ENCODE measurements at regions not wholly inside any gene's neighbourhood (a gene's known extent, or its start where the extent isn't known, plus 50 kb on each side); places are given as distances from the start of the nearest gene placed in this dataset.

DNA sequence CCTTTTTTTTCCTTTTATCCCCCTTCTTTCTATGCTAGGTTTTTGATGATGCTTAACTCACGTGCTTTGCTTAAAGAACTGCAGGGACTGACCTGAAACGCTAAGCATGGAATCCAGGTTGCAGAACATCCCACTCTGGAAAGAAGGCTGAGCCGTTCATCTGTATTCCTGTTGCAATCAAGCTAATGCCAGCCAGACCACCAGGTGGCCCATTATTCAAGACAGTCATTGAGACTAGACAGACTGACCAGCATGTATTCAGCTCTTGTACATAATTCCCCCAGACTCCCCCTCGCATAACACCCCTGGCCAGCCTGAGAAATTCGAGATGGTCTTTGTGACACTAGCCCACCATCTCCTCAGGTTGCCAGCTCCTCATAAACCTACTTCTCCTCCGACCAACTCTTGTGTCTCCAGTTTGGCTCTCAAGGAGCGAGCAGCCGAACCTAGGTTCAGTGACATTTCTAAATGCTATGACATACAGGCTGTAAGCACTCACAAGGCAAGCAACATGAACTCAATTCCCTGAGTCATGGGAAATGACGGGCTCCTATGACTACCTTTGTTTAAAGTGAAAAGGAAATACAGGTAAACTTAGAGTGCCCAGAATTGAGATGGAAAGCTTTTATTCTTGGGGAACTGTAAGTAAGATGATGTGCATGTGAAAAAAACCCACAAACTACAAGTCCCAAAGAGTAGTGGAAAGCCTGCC, 309.3 kb upstream of the CDYL start:
- Histone ChIP-seq H3K27me3 (ENCODE audit: insufficient read depth, low read length) (no peaks in the 10 kb centered on the region), H3K4me1 (ENCODE audit: control insufficient read depth in 1 of 2, insufficient read depth in 2 of 2, low read length in 2 of 2) (peaks cover 0 to 2% of the 10 kb centered on the region in 2 experiments), H2BK12ac (ENCODE audit: low read length) (no peak overlapping the region), H3K18ac (ENCODE audit: low read length) (no peak overlapping the region), H3K79me1 (ENCODE audit: low read length) (no peaks in the 10 kb centered on the region), H3K4me3 (ENCODE audit: low read depth, low read length) (no peak overlapping the region), H3K36me3 (ENCODE audit: control insufficient read depth in 1 of 2, insufficient read depth in 2 of 2, low read length in 2 of 2) (no peaks in the 10 kb centered on the region), H2AK5ac (ENCODE audit: low read length) (no peak overlapping the region), H4K8ac (ENCODE audit: low read depth, low read length) (no peak overlapping the region), H2BK5ac (ENCODE audit: low read depth, low read length, poor library complexity) (no peak overlapping the region), H4K12ac (ENCODE audit: low read depth, low read length) (no peak overlapping the region), H3K9me3 (ENCODE audit: insufficient read depth, low read depth, low read length) (peaks cover 11% of the 10 kb centered on the region), H3K23ac (ENCODE audit: low read length) (no peak overlapping the region), H3K27ac (ENCODE audit: low read depth, low read length) (no peak overlapping the region), H2AFZ (ENCODE audit: insufficient read depth, low read length, poor library complexity) (no peak overlapping the region), H4K91ac (ENCODE audit: low read depth, low read length) (no peak overlapping the region), H3K4me2 (ENCODE audit: low read length) (no peak overlapping the region), H3K9ac (ENCODE audit: low read length) (no peak overlapping the region), H2BK120ac (ENCODE audit: insufficient read depth, low read length, poor library complexity) (no peak overlapping the region), H3K14ac (ENCODE audit: low read length) (no peak overlapping the region), H3K4ac (ENCODE audit: low read depth, low read length) (no peak overlapping the region), H3K79me2 (ENCODE audit: control insufficient read depth, insufficient read depth, low read length, poor library complexity) (no peaks in the 10 kb centered on the region)
- WGBS (ENCODE audit: extremely low coverage, insufficient coverage, insufficient read length): no CpG with 5 or more reads among the region's 9 CpGs
- DNase-seq: peak; percentile 35 to 66

DNA sequence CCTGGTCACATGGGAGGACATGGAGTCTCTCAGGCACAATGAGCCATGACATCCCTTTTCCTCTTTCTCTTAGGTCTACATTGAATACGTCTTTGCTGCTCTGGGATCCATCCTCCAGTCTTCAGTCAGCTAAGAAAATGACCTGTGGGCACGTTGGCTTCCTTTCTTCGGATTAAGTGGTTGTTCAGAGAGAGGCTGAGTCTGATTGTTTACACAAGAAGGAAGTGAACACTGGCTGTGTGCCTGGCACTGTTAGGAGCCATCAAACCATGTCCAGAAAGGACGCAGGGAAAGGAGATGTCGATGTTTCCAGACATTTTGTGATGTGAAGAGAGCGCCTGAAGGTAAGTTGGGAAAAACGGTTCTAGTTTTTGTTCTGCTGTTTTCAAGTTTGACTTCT, 309.9 kb upstream of the CDYL start:
- no peak overlapping the region for H2AFZ ChIP-seq (ENCODE audit: insufficient read depth, low read length, poor library complexity)
- no peaks in the 10 kb centered on the region for H3K79me1 ChIP-seq (ENCODE audit: low read length)
- peaks cover 0 to 2% of the 10 kb centered on the region in 2 experiments for H3K4me1 ChIP-seq (ENCODE audit: control insufficient read depth in 1 of 2, insufficient read depth in 2 of 2, low read length in 2 of 2)
- no peak overlapping the region for H4K12ac ChIP-seq (ENCODE audit: low read depth, low read length)
- no peak overlapping the region for H2BK120ac ChIP-seq (ENCODE audit: insufficient read depth, low read length, poor library complexity)
- H3K79me2 ChIP-seq (ENCODE audit: control insufficient read depth, insufficient read depth, low read length, poor library complexity): no peaks in the 10 kb centered on the region
- H3K27me3 ChIP-seq (ENCODE audit: insufficient read depth, low read length): no peaks in the 10 kb centered on the region
- H4K8ac ChIP-seq (ENCODE audit: low read depth, low read length): no peak overlapping the region
- no peak overlapping the region for H2AK5ac ChIP-seq (ENCODE audit: low read length)
- H2BK12ac ChIP-seq (ENCODE audit: low read length): no peak overlapping the region
- H3K27ac ChIP-seq (ENCODE audit: low read depth, low read length): no peak overlapping the region
- no peak overlapping the region for H3K4me2 ChIP-seq (ENCODE audit: low read length)
- peaks cover 5% of the 10 kb centered on the region for H3K9me3 ChIP-seq (ENCODE audit: insufficient read depth, low read depth, low read length)
- H3K9ac ChIP-seq (ENCODE audit: low read length): no peak overlapping the region
- DNase-seq: no peak
- H4K91ac ChIP-seq (ENCODE audit: low read depth, low read length): no peak overlapping the region
- no peaks in the 10 kb centered on the region for H3K36me3 ChIP-seq (ENCODE audit: control insufficient read depth in 1 of 2, insufficient read depth in 2 of 2, low read length in 2 of 2)
- WGBS (ENCODE audit: extremely low coverage, insufficient coverage, insufficient read length): no CpG with 5 or more reads among the region's 7 CpGs
- H3K14ac ChIP-seq (ENCODE audit: low read length): no peak overlapping the region
- H2BK5ac ChIP-seq (ENCODE audit: low read depth, low read length, poor library complexity): no peak overlapping the region
- H3K4ac ChIP-seq (ENCODE audit: low read depth, low read length): no peak overlapping the region
- no peak overlapping the region for H3K23ac ChIP-seq (ENCODE audit: low read length)
- H3K18ac ChIP-seq (ENCODE audit: low read length): no peak overlapping the region
- no peak overlapping the region for H3K4me3 ChIP-seq (ENCODE audit: low read depth, low read length)

DNA sequence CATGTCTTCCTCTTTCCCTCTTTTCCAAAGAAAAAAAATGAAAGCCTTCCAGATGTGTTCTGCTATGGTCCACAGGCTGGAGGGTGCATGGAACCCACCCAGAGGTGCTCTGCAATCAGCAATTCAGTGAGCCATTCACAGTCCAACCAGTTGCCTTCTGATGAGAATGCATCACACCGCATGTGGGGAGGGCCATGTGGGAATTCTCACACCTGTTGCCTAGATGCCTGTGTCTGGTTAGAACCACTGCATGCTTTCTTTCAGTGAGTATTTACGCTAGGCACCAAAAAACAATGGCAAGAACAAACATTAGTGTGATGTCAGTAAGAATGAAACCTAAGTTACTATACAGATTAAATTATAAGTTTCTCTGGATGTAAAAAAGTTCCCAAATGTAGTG, 311.6 kb upstream of the CDYL start:
- Histone ChIP-seq H3K23ac (ENCODE audit: low read length) (no peak overlapping the region), H3K4ac (ENCODE audit: low read depth, low read length) (no peak overlapping the region), H2AK5ac (ENCODE audit: low read length) (no peak overlapping the region), H3K27me3 (ENCODE audit: insufficient read depth, low read length) (no peaks in the 10 kb centered on the region), H3K4me3 (ENCODE audit: low read depth, low read length) (no peak overlapping the region), H3K14ac (ENCODE audit: low read length) (no peak overlapping the region), H4K91ac (ENCODE audit: low read depth, low read length) (no peak overlapping the region), H3K27ac (ENCODE audit: low read depth, low read length) (no peak overlapping the region), H3K4me1 (ENCODE audit: control insufficient read depth in 1 of 2, insufficient read depth in 2 of 2, low read length in 2 of 2) (peaks cover 5 to 7% of the 10 kb centered on the region in 2 experiments), H2BK5ac (ENCODE audit: low read depth, low read length, poor library complexity) (no peak overlapping the region), H3K9me3 (ENCODE audit: insufficient read depth, low read depth, low read length) (peaks cover 3% of the 10 kb centered on the region), H4K8ac (ENCODE audit: low read depth, low read length) (no peak overlapping the region), H3K79me1 (ENCODE audit: low read length) (peaks cover 4% of the 10 kb centered on the region), H3K9ac (ENCODE audit: low read length) (no peak overlapping the region), H2BK12ac (ENCODE audit: low read length) (no peak overlapping the region), H4K12ac (ENCODE audit: low read depth, low read length) (no peak overlapping the region), H3K18ac (ENCODE audit: low read length) (no peak overlapping the region), H3K4me2 (ENCODE audit: low read length) (no peak overlapping the region), H2AFZ (ENCODE audit: insufficient read depth, low read length, poor library complexity) (no peak overlapping the region), H3K36me3 (ENCODE audit: control insufficient read depth in 1 of 2, insufficient read depth in 2 of 2, low read length in 2 of 2) (no peaks in the 10 kb centered on the region), H2BK120ac (ENCODE audit: insufficient read depth, low read length, poor library complexity) (no peak overlapping the region), H3K79me2 (ENCODE audit: control insufficient read depth, insufficient read depth, low read length, poor library complexity) (no peaks in the 10 kb centered on the region)
- no peak for DNase-seq
- no CpG with 5 or more reads among the region's 2 CpGs for WGBS (ENCODE audit: extremely low coverage, insufficient coverage, insufficient read length)

DNA sequence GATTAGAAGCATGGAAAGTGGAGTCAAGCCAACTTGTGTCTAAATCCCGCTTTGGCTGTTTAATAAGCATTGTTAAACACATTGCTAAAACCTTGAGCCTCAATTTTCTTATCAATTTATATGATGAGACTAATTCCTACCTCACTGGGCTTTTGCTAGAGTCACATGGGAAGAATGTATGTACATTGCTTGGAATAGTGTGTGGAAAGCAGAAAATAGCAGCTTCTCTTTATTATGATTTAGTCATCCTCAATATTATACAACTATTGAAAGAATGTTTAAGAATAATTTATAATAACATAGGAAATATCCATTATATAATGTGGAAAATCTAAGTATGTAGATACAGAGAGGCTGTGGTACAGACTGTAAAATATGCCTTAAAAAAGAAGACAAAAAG, 313.0 kb upstream of the CDYL start:
- no peak overlapping the region for H2BK5ac ChIP-seq (ENCODE audit: low read depth, low read length, poor library complexity)
- no CpG with 5 or more reads among the region's 1 CpG for WGBS (ENCODE audit: extremely low coverage, insufficient coverage, insufficient read length)
- no peaks in the 10 kb centered on the region for H3K27me3 ChIP-seq (ENCODE audit: insufficient read depth, low read length)
- H3K4ac ChIP-seq (ENCODE audit: low read depth, low read length): no peak overlapping the region
- no peak overlapping the region for H4K8ac ChIP-seq (ENCODE audit: low read depth, low read length)
- H3K4me2 ChIP-seq (ENCODE audit: low read length): no peak overlapping the region
- no peak overlapping the region for H2BK12ac ChIP-seq (ENCODE audit: low read length)
- H3K9me3 ChIP-seq (ENCODE audit: insufficient read depth, low read depth, low read length): peaks cover 3% of the 10 kb centered on the region
- H3K23ac ChIP-seq (ENCODE audit: low read length): no peak overlapping the region
- H3K79me1 ChIP-seq (ENCODE audit: low read length): peaks cover 11% of the 10 kb centered on the region
- no peak overlapping the region for H2BK120ac ChIP-seq (ENCODE audit: insufficient read depth, low read length, poor library complexity)
- H3K79me2 ChIP-seq (ENCODE audit: control insufficient read depth, insufficient read depth, low read length, poor library complexity): no peaks in the 10 kb centered on the region
- no peak overlapping the region for H3K18ac ChIP-seq (ENCODE audit: low read length)
- H4K12ac ChIP-seq (ENCODE audit: low read depth, low read length): no peak overlapping the region
- H3K27ac ChIP-seq (ENCODE audit: low read depth, low read length): no peak overlapping the region
- no peak overlapping the region for H3K14ac ChIP-seq (ENCODE audit: low read length)
- H3K4me3 ChIP-seq (ENCODE audit: low read depth, low read length): no peak overlapping the region
- no peak overlapping the region for H2AK5ac ChIP-seq (ENCODE audit: low read length)
- DNase-seq: no peak
- H3K9ac ChIP-seq (ENCODE audit: low read length): no peak overlapping the region
- no peak overlapping the region for H2AFZ ChIP-seq (ENCODE audit: insufficient read depth, low read length, poor library complexity)
- peaks cover 12 to 15% of the 10 kb centered on the region in 2 experiments for H3K4me1 ChIP-seq (ENCODE audit: control insufficient read depth in 1 of 2, insufficient read depth in 2 of 2, low read length in 2 of 2)
- H4K91ac ChIP-seq (ENCODE audit: low read depth, low read length): no peak overlapping the region
- H3K36me3 ChIP-seq (ENCODE audit: control insufficient read depth in 1 of 2, insufficient read depth in 2 of 2, low read length in 2 of 2): no peaks in the 10 kb centered on the region
